ENCODE measurements at regions not wholly inside any gene's neighbourhood (a gene's known extent, or its start where the extent isn't known, plus 50 kb on each side); places are given as distances from the start of the nearest gene placed in this dataset.

DNA sequence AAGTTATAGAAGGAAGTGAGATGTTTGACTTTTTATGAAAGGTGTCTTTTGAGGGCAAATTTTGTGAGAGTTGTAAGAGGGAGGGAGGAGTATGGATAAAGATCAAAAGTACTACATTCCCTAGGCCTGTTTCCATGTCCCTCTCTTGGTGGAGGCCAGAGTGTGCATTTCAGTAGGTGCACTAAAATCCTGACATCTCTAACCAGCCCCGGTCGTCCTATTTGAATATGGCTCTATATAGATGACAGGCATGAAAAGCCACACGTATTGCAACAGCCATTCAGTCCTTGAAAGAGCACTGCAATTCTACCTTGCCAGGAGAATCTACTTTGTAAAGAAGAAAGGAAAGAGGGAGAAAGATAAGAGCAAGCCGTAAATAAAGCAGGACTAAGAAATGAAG is 510.1 kb downstream of the IRS2 start:
- TF ChIP-seq ZBTB1 (tag by site-specific recombination; IDR thresholded peaks at IDR 0.05) = no peak
- no peak for TF ChIP-seq ZNF274 (IDR thresholded peaks at IDR 0.05; ENCODE audit: low read length)
- no peak for TF ChIP-seq ZNF274 (tag by site-specific recombination; IDR thresholded peaks at IDR 0.05; ENCODE audit: borderline replicate concordance)
- TF ChIP-seq CTCF (tag by site-specific recombination; IDR thresholded peaks at IDR 0.05) = no peak
